HG02840 (cell line): ENCODE measurements at regions not wholly inside any gene's neighbourhood (a gene's known extent, or its start where the extent isn't known, plus 50 kb on each side); places are given as distances from the start of the nearest gene placed in this dataset.
A peak's percentile ranks its signal among the peaks of the same experiment; 100 is the strongest.
"Not testable (repeated sequence)": the region's sequence is repeated elsewhere in the genome, so short reads cannot be mapped to it uniquely, and the experiment has no call there.

Source experiments
- ATAC-seq: cut with Tn5 transposase; IDR thresholded peaks from one replicate; pipeline ENCODE4 v1.9.1; 2021; ENCODE audit warnings: mild to moderate bottlenecking, moderate library complexity, moderate number of reproducible peaks; ENCODE audit not compliant: unreplicated experiment, low FRiP score

- no peak for ATAC-seq
These were observed 201.5 kb upstream of the N4BP1 start for GRCh38 chr16:48811478-48811877.

GRCh38 chr16:48810803-48811453 lies 200.9 kb upstream of the N4BP1 start:
- ATAC-seq: no peak

- no peak for ATAC-seq
These were observed 200.4 kb upstream of the N4BP1 start for GRCh38 chr16:48810436-48810802.

GRCh38 chr16:48790151-48790550 lies 180.2 kb upstream of the N4BP1 start:
- ATAC-seq: no peak

GRCh38 chr16:48788475-48788874 lies 178.5 kb upstream of the N4BP1 start:
- no peak for ATAC-seq

GRCh38 chr16:48745541-48745940 lies 135.6 kb upstream of the N4BP1 start:
- ATAC-seq: no peak

GRCh38 chr16:48740964-48741363 lies 131.0 kb upstream of the N4BP1 start:
- no peak for ATAC-seq

GRCh38 chr16:48734220-48734619 lies 124.2 kb upstream of the N4BP1 start:
- ATAC-seq: no peak

- no peak for ATAC-seq
These were observed 94.7 kb upstream of the N4BP1 start for GRCh38 chr16:48704710-48705109.

GRCh38 chr16:48687421-48688038 lies 77.5 kb upstream of the N4BP1 start:
- peak; percentile 62 for ATAC-seq

- ATAC-seq: no peak
These were observed 74.2 kb upstream of the N4BP1 start for GRCh38 chr16:48684148-48684547.

GRCh38 chr16:48682971-48683370 lies 73.0 kb upstream of the N4BP1 start:
- no peak for ATAC-seq

GRCh38 chr16:48681520-48681919 lies 71.5 kb upstream of the N4BP1 start:
- no peak for ATAC-seq

- ATAC-seq: no peak
These were observed 70.9 kb upstream of the N4BP1 start for GRCh38 chr16:48680881-48681280.

GRCh38 chr16:48676836-48677235 lies 66.9 kb upstream of the N4BP1 start:
- ATAC-seq: no peak

- ATAC-seq: not testable (repeated sequence)
These were observed 58.2 kb upstream of the N4BP1 start for GRCh38 chr16:48668184-48668583.

- no peak for ATAC-seq
These were observed 50.0 kb upstream of the N4BP1 start for GRCh38 chr16:48659940-48660339.
